Liver (tissue), 8 donors: ENCODE measurements at regions not wholly inside any gene's neighbourhood (a gene's known extent, or its start where the extent isn't known, plus 50 kb on each side); places are given as distances from the start of the nearest gene placed in this dataset.

Source experiments
- DNase-seq: peaks from one replicate; pipeline ENCODE4 v3.0.0-alpha.2; 2017; ENCODE audit warnings: low spot score
- H3K27ac ChIP-seq, 2 donors: one replicate each; pipeline ENCODE4 v1.7.0; 2013; ENCODE audit warnings: inconsistent platforms in 2 of 2, low read length in 2 of 2, control low read depth in 1 of 2, low read depth in 1 of 2, mild to moderate bottlenecking in 1 of 2
- H3K27me3 ChIP-seq, 4 donors: one replicate each; pipeline versions ENCODE4 v1.6.1 to v1.7.0; 2013; ENCODE audit warnings: low read length in 3 of 4, inconsistent platforms in 1 of 4, mild to moderate bottlenecking in 1 of 4, moderate library complexity in 1 of 4; ENCODE audit not compliant: control insufficient read depth in 4 of 4, insufficient read depth in 4 of 4
- H3K36me3 ChIP-seq, 4 donors: one replicate each; pipeline versions ENCODE4 v1.6.1 to v1.7.0; 2013; ENCODE audit warnings: low read length in 3 of 4, mild to moderate bottlenecking in 3 of 4, low read depth in 1 of 4, moderate library complexity in 1 of 4; ENCODE audit not compliant: control insufficient read depth in 4 of 4, insufficient read depth in 3 of 4
- H3K4me1 ChIP-seq, 4 donors: one replicate each; pipeline versions ENCODE4 v1.6.1 to v1.7.0; 2013; ENCODE audit warnings: low read length in 3 of 4, mild to moderate bottlenecking in 3 of 4, moderate library complexity in 1 of 4; ENCODE audit not compliant: control insufficient read depth in 4 of 4, insufficient read depth in 4 of 4
- H3K4me3 ChIP-seq, 3 donors: one replicate each; pipeline versions ENCODE4 v1.6.1 to v1.7.0; 2013; ENCODE audit warnings: low read length in 3 of 3, control low read depth in 1 of 3, low read depth in 1 of 3, mild to moderate bottlenecking in 1 of 3
- H3K9ac ChIP-seq, 2 donors: one replicate each; pipeline ENCODE4 v1.7.0; 2013; ENCODE audit warnings: low read length in 2 of 2, mild to moderate bottlenecking in 2 of 2, moderate library complexity in 2 of 2, control low read depth in 1 of 2, low read depth in 1 of 2
- H3K9me3 ChIP-seq, 4 donors: one replicate each; pipeline versions ENCODE4 v1.6.1 to v1.7.0; 2013; ENCODE audit warnings: low read length in 3 of 4; ENCODE audit not compliant: control insufficient read depth in 4 of 4
- ATF3 ChIP-seq: IDR thresholded peaks from 2 replicates; pipeline ENCODE4 v1.6.1; 2016; ENCODE audit warnings: antibody characterized with exemption
- CTCF ChIP-seq: fragments of 150-350 bp; IDR thresholded peaks from 2 replicates; pipeline ENCODE4 v1.5.1; 2017; ENCODE audit warnings: improper control_type of control experiment, low read depth, low read length; ENCODE audit not compliant: missing input control
- EGR1 ChIP-seq, 2 donors: IDR thresholded peaks; 2 replicates each; pipeline ENCODE4 v1.6.1; 2016 to 2018; ENCODE audit warnings: antibody characterized with exemption in 2 of 2, low read depth in 2 of 2
- FOXA1 ChIP-seq: IDR thresholded peaks from 2 replicates; pipeline ENCODE4 v1.6.1; 2016; ENCODE audit warnings: antibody characterized with exemption
- FOXA2 ChIP-seq: IDR thresholded peaks from 2 replicates; pipeline ENCODE4 v1.6.1; 2016; ENCODE audit warnings: antibody characterized with exemption
- GABPA ChIP-seq, 2 donors: IDR thresholded peaks in 1 of 2; conservative IDR thresholded peaks in 1 of 2; 2 replicates each; pipeline ENCODE4 v1.6.1; 2016; ENCODE audit warnings: antibody characterized with exemption in 2 of 2, mild to moderate bottlenecking in 1 of 2, moderate library complexity in 1 of 2
- HNF4A ChIP-seq, 2 donors: conservative IDR thresholded peaks; 2 replicates each; pipeline ENCODE4 v1.6.1; 2016; ENCODE audit warnings: antibody characterized with exemption in 2 of 2, mild to moderate bottlenecking in 2 of 2
- HNF4G ChIP-seq: IDR thresholded peaks from 2 replicates; pipeline ENCODE4 v1.6.1; 2016; ENCODE audit warnings: antibody characterized with exemption
- JUND ChIP-seq, 2 donors: IDR thresholded peaks; 2 replicates each; pipeline ENCODE4 v1.6.1; 2016; ENCODE audit warnings: antibody characterized with exemption in 2 of 2
- MAX ChIP-seq: IDR thresholded peaks from 2 replicates; pipeline ENCODE4 v1.6.1; 2016; ENCODE audit warnings: antibody characterized with exemption
- NR2F2 ChIP-seq: IDR thresholded peaks from 2 replicates; pipeline ENCODE4 v1.6.1; 2016; ENCODE audit warnings: antibody characterized with exemption
- REST ChIP-seq: IDR thresholded peaks from 2 replicates; pipeline ENCODE4 v1.6.1; 2016; ENCODE audit warnings: antibody characterized with exemption, mild to moderate bottlenecking
- SP1 ChIP-seq: IDR thresholded peaks from 2 replicates; pipeline ENCODE4 v1.6.1; 2018; ENCODE audit warnings: antibody characterized with exemption, mild to moderate bottlenecking
- TAF1 ChIP-seq: conservative IDR thresholded peaks from 2 replicates; pipeline ENCODE4 v1.6.1; 2016; ENCODE audit warnings: antibody characterized with exemption, mild to moderate bottlenecking
- YY1 ChIP-seq: IDR thresholded peaks from 2 replicates; pipeline ENCODE4 v1.6.1; 2016; ENCODE audit warnings: antibody characterized with exemption, mild to moderate bottlenecking
- ZBTB33 ChIP-seq: IDR thresholded peaks from 2 replicates; pipeline ENCODE4 v1.6.1; 2016; ENCODE audit warnings: antibody characterized with exemption
- WGBS: extraction: QIAGEN DNeasy Blood & Tissue Kit; methylation state at CpG from one replicate; pipeline ENCODE4 v1.1.7; 2013; 5-methylcytosine and 5-hydroxymethylcytosine counted together
- donor health status: healthy.
- donor health status: healthy.
- donor health status: healthy.
- donor health status: healthy.
- donor health status: healthy.

GRCh38 chr5:3155717-3156116 is 404.2 kb upstream of the IRX2 start:
- Histone ChIP-seq H3K27me3 (peaks cover 0 to 3% (median 0%) of the 10 kb centered on the region in 4 donors), H3K9me3 (peaks cover 0 to 1% (median 0%) of the 10 kb centered on the region in 4 donors), H3K4me3 (no peak overlapping the region), H3K27ac (no peak overlapping the region), H3K4me1 (no peaks in the 10 kb centered on the region), H3K36me3 (no peaks in the 10 kb centered on the region), H3K9ac (no peak overlapping the region)
- WGBS: 86% methylated on average over 10 of the region's 10 CpGs
- no peak for DNase-seq
- TF ChIP-seq MAX: no peak
- no peak for TF ChIP-seq EGR1 (IDR thresholded peaks at IDR 0.05; ENCODE audit: low read depth in 2 of 2)
- no peak for TF ChIP-seq REST
- no peak for TF ChIP-seq ZBTB33
- TF ChIP-seq YY1: no peak
- no peak for TF ChIP-seq CTCF
- no peak for TF ChIP-seq JUND (IDR thresholded peaks at IDR 0.05)
- TF ChIP-seq HNF4G: no peak
- TF ChIP-seq ATF3: no peak
- TF ChIP-seq SP1: no peak
- TF ChIP-seq TAF1: no peak
- TF ChIP-seq HNF4A (conservative IDR thresholded peaks at IDR 0.05): no peak
- no peak for TF ChIP-seq GABPA (IDR thresholded peaks at IDR 0.05 in 1 of 2, conservative IDR thresholded peaks at IDR 0.05 in 1 of 2)
- TF ChIP-seq FOXA2: no peak

- no peak overlapping the region for H3K27ac ChIP-seq
- H3K9ac ChIP-seq: no peak overlapping the region
- H3K4me3 ChIP-seq: no peak overlapping the region
- peaks cover 0 to 5% (median 0%) of the 10 kb centered on the region in 4 donors for H3K9me3 ChIP-seq
- no peaks in the 10 kb centered on the region for H3K4me1 ChIP-seq
- H3K36me3 ChIP-seq: no peaks in the 10 kb centered on the region
- DNase-seq: no peak
- 49% methylated on average over 10 of the region's 10 CpGs for WGBS
- peaks cover 0 to 3% (median 0%) of the 10 kb centered on the region in 4 donors for H3K27me3 ChIP-seq
- TF ChIP-seq HNF4A (conservative IDR thresholded peaks at IDR 0.05): no peak
- no peak for TF ChIP-seq FOXA2
- TF ChIP-seq CTCF: no peak
- no peak for TF ChIP-seq ZBTB33
- no peak for TF ChIP-seq YY1
- TF ChIP-seq TAF1: no peak
- no peak for TF ChIP-seq NR2F2
- no peak for TF ChIP-seq FOXA1
- no peak for TF ChIP-seq MAX
These were observed 403.6 kb upstream of the IRX2 start for GRCh38 chr5:3155046-3155445.
